Esophagus muscularis mucosa (tissue), 4 donors: ENCODE measurements at regions not wholly inside any gene's neighbourhood (a gene's known extent, or its start where the extent isn't known, plus 50 kb on each side); places are given as distances from the start of the nearest gene placed in this dataset.
A peak's percentile ranks its signal among the peaks of the same experiment; 100 is the strongest.

Source experiments
- DNase-seq: peaks from one replicate; pipeline ENCODE4 v3.0.0-alpha.2; 2017; ENCODE audit errors: extremely low spot score
- H3K27ac ChIP-seq, 4 donors: fragments of 200-600 bp; sonication (generic); replicated peaks in 1 of 4; 1 replicate in 3 of 4; 2 replicates in 1 of 4; pipeline ENCODE4 v1.5.1; 2016 to 2019; ENCODE audit warnings: mild to moderate bottlenecking in 1 of 4
- H3K27me3 ChIP-seq, 4 donors: fragments of 200-600 bp; sonication (generic); one replicate each; pipeline versions ENCODE4 v1.5.1 to v1.6.0; 2016 to 2019
- H3K36me3 ChIP-seq, 4 donors: fragments of 200-600 bp; sonication (generic); one replicate each; pipeline ENCODE4 v1.5.1; 2016 to 2019
- H3K4me1 ChIP-seq, 4 donors: fragments of 200-600 bp; sonication (generic); one replicate each; pipeline ENCODE4 v1.5.1; 2016 to 2019
- H3K4me3 ChIP-seq, 4 donors: fragments of 200-600 bp; sonication (generic); 1 replicate in 2 of 4; 2 replicates in 2 of 4; pipeline ENCODE4 v1.5.1; 2016 to 2019; ENCODE audit warnings: mild to moderate bottlenecking in 4 of 4, moderate library complexity in 1 of 4
- H3K9me3 ChIP-seq, 4 donors: fragments of 200-600 bp; sonication (generic); 1 replicate in 3 of 4; 2 replicates in 1 of 4; pipeline ENCODE4 v1.5.1; 2016 to 2019
- CTCF ChIP-seq, 3 experiments: fragments of 200-600 bp in 2 of 3; fragments of 450-650 bp in 1 of 3; sonication (generic) in 2 of 3; IDR thresholded peaks; one replicate each; pipeline ENCODE4 v1.5.1; 2017 to 2019; ENCODE audit warnings: antibody characterized with exemption in 3 of 3, mild to moderate bottlenecking in 2 of 3, moderate library complexity in 1 of 3
- EP300 ChIP-seq: sonication (generic); formaldehyde crosslinking; IDR thresholded peaks from one replicate; pipeline ENCODE4 v1.6.1; 2017; ENCODE audit warnings: antibody characterized with exemption
- POLR2A ChIP-seq: fragments of 450-650 bp; IDR thresholded peaks from one replicate; pipeline ENCODE4 v1.6.1; 2017; ENCODE audit warnings: antibody characterized with exemption, moderate library complexity, mild to moderate bottlenecking, low read depth
- POLR2AphosphoS5 ChIP-seq, 2 donors: sonication (generic); formaldehyde crosslinking; IDR thresholded peaks; one replicate each; pipeline ENCODE4 v1.6.1; 2017; ENCODE audit warnings: antibody characterized with exemption in 2 of 2
- WGBS: methylation state at CpG from one replicate; pipeline ENCODE4 v1.1.5; 2018; 5-methylcytosine and 5-hydroxymethylcytosine counted together
- intact Hi-C: fragments of 100-400 bp; cut with DNase I; formaldehyde crosslinking; loops from one replicate; pipeline ENCODE4 v1.15.1; 2023

GRCh38 chr9:79263628-79264027 lies 308.1 kb upstream of the TLE4 start:
- Histone ChIP-seq H3K36me3 (no peaks in the 10 kb centered on the region), H3K9me3 (no peaks in the 10 kb centered on the region), H3K4me3 (no peak overlapping the region), H3K27ac (no peak overlapping the region), H3K27me3 (peaks cover 0 to 5% (median 0%) of the 10 kb centered on the region in 4 donors), H3K4me1 (no peaks in the 10 kb centered on the region)
- peak; percentile 53 for DNase-seq
- TF ChIP-seq POLR2A, result no peak
- TF ChIP-seq POLR2AphosphoS5 (IDR thresholded peaks at IDR 0.05), result no peak
- no peak for TF ChIP-seq CTCF (IDR thresholded peaks at IDR 0.05)
- no peak for TF ChIP-seq EP300
- WGBS, result 40% methylated on average over 1 of the region's 1 CpG
- intact Hi-C loops, result no loop called here

GRCh38 chr9:79264041-79264440 lies 307.7 kb upstream of the TLE4 start:
- Histone ChIP-seq H3K36me3 (no peaks in the 10 kb centered on the region), H3K27ac (no peak overlapping the region), H3K4me3 (no peak overlapping the region), H3K9me3 (no peaks in the 10 kb centered on the region), H3K27me3 (peaks cover 0 to under 1% (median 0%) of the 10 kb centered on the region in 4 donors), H3K4me1 (no peaks in the 10 kb centered on the region)
- TF ChIP-seq EP300 (no peak), POLR2A (no peak), CTCF (IDR thresholded peaks at IDR 0.05) (no peak), POLR2AphosphoS5 (IDR thresholded peaks at IDR 0.05) (no peak)
- intact Hi-C loops, result no loop called here
- peak; percentile 66 for DNase-seq

GRCh38 chr9:79264511-79265355 lies 307.0 kb upstream of the TLE4 start:
- Histone ChIP-seq H3K9me3 (no peaks in the 10 kb centered on the region), H3K4me3 (no peak overlapping the region), H3K27ac (no peak overlapping the region), H3K4me1 (no peaks in the 10 kb centered on the region), H3K36me3 (no peaks in the 10 kb centered on the region), H3K27me3 (no peaks in the 10 kb centered on the region)
- WGBS, result 64% methylated on average over 11 of the region's 11 CpGs
- TF ChIP-seq POLR2AphosphoS5 (IDR thresholded peaks at IDR 0.05) (no peak), POLR2A (no peak), CTCF (IDR thresholded peaks at IDR 0.05) (no peak), EP300 (no peak)
- intact Hi-C loops, result no loop called here
- DNase-seq, result peak; percentile 68

GRCh38 chr9:79266986-79267385 lies 304.8 kb upstream of the TLE4 start:
- Histone ChIP-seq H3K36me3 (no peaks in the 10 kb centered on the region), H3K27me3 (no peaks in the 10 kb centered on the region), H3K9me3 (no peaks in the 10 kb centered on the region), H3K4me1 (no peaks in the 10 kb centered on the region), H3K27ac (no peak overlapping the region), H3K4me3 (no peak overlapping the region)
- intact Hi-C loops, result no loop called here
- TF ChIP-seq CTCF (IDR thresholded peaks at IDR 0.05) (no peak), POLR2A (no peak), EP300 (no peak), POLR2AphosphoS5 (IDR thresholded peaks at IDR 0.05) (no peak)
- no peak for DNase-seq

- H3K4me1 ChIP-seq, result no peaks in the 10 kb centered on the region
- TF ChIP-seq POLR2AphosphoS5 (IDR thresholded peaks at IDR 0.05) (no peak), POLR2A (no peak), CTCF (IDR thresholded peaks at IDR 0.05) (no peak), EP300 (no peak)
- no peak overlapping the region for H3K4me3 ChIP-seq
- H3K36me3 ChIP-seq, result no peaks in the 10 kb centered on the region
- H3K27me3 ChIP-seq, result no peaks in the 10 kb centered on the region
- H3K9me3 ChIP-seq, result no peaks in the 10 kb centered on the region
- intact Hi-C loops, result no loop called here
- DNase-seq, result no peak
- no peak overlapping the region for H3K27ac ChIP-seq
- 87% methylated on average over 2 of the region's 2 CpGs for WGBS
These were observed 303.0 kb upstream of the TLE4 start for GRCh38 chr9:79268806-79269205.
